ENCODE measurements at regions not wholly inside any gene's neighbourhood (a gene's known extent, or its start where the extent isn't known, plus 50 kb on each side); places are given as distances from the start of the nearest gene placed in this dataset.
"Not testable (repeated sequence)": the region's sequence is repeated elsewhere in the genome, so short reads cannot be mapped to it uniquely, and the experiment has no call there.

DNA sequence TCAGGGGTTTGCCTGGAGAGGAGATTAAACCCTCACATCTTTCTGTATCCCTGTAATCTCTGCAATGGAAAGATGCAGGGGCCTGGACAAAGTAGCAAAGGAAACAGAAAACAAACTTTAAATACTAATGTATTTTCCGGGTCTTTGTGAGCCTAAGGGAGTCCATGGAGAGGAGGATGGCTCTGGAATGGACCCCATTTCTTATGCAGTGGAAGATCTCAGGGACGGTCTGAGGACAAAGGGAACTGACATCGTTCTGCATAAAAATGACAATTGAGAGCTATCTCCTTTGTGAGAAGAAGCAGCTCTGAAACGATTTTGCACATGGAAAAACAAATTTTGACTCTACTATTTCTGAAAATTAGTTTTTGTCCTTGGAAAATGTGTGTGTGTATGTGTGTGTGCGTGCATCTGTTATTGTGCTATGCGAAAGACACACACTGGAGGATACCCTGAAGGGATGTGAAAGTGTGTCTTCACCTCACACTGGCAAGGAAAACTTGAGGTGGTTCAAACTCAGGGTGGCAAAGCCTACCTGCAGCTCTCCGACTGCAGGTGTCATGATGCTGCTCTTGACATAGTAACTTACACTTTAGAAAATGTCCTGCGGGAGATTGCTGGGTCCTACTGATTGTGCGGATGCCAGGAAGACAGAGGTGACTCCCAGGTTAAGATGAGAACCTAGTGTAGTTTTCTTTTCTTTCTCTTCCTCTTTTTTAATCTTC is 126.4 kb upstream of the JADE1 start:
- H3K4me3 ChIP-seq, result no peak overlapping the region
- DNase-seq (ENCODE audit: low spot score in 2 of 2), result no peak

GRCh38 chr4:128676095-128676494 is 133.4 kb upstream of the JADE1 start:
- H3K4me1 ChIP-seq, result no peaks in the 10 kb centered on the region
- H3K27me3 ChIP-seq (ENCODE audit: low read depth), result peaks cover 3% of the 10 kb centered on the region; the same call in 1 of the 2 replicates
- no peaks in the 10 kb centered on the region for H3K36me3 ChIP-seq (replicated peaks)
- no peaks in the 10 kb centered on the region for H3K9me3 ChIP-seq
- no peak for DNase-seq (ENCODE audit: low spot score in 2 of 2)
- in situ Hi-C loops (cut with MboI; ENCODE audit: low sequenced_read_pairs), result no loop called here
- H3K4me3 ChIP-seq, result no peak overlapping the region

More for the DNA sequence above, 126.4 kb upstream of the JADE1 start:
- Histone ChIP-seq H3K36me3 (replicated peaks) (no peaks in the 10 kb centered on the region), H3K27me3 (ENCODE audit: low read depth) (no peaks in the 10 kb centered on the region), H3K9me3 (no peaks in the 10 kb centered on the region), H3K4me1 (peaks cover 21% of the 10 kb centered on the region)
- in situ Hi-C loops (cut with MboI; ENCODE audit: low sequenced_read_pairs), result no loop called here

DNA sequence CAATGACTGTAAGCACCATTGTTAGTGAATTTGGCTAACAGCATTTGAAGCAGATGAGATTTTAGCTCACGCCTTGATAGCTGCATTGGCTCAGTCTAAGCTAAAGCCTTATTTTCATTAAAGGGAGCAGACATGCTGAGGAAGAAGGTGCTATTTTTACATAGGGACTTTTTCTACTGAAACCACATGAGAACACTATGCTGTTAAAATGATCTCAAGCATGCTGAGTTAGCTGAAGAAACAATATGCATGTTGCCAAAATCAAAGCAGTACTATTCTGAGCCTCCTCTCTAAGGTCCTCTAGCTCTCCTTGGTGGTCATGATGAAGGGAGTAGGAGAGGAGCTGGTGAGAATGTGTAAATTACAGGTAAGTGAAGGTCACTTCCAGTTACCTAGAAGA is 134.4 kb upstream of the JADE1 start:
- peaks cover 3% of the 10 kb centered on the region; the same call in 1 of the 2 replicates for H3K27me3 ChIP-seq (ENCODE audit: low read depth)
- no peaks in the 10 kb centered on the region for H3K9me3 ChIP-seq
- no peaks in the 10 kb centered on the region for H3K36me3 ChIP-seq (replicated peaks)
- H3K4me3 ChIP-seq, result no peak overlapping the region
- in situ Hi-C loops (cut with MboI; ENCODE audit: low sequenced_read_pairs), result no loop called here
- no peaks in the 10 kb centered on the region for H3K4me1 ChIP-seq
- DNase-seq (ENCODE audit: low spot score in 2 of 2), result no peak

- H3K4me3 ChIP-seq; in situ Hi-C loops (cut with MboI; ENCODE audit: low sequenced_read_pairs); H3K36me3 ChIP-seq (replicated peaks); H3K4me1 ChIP-seq; H3K9me3 ChIP-seq; DNase-seq (ENCODE audit: low spot score in 2 of 2); H3K27me3 ChIP-seq (ENCODE audit: low read depth): not testable (repeated sequence)
Measured at GRCh38 chr4:128673159-128673558, 136.3 kb upstream of the JADE1 start.

DNA sequence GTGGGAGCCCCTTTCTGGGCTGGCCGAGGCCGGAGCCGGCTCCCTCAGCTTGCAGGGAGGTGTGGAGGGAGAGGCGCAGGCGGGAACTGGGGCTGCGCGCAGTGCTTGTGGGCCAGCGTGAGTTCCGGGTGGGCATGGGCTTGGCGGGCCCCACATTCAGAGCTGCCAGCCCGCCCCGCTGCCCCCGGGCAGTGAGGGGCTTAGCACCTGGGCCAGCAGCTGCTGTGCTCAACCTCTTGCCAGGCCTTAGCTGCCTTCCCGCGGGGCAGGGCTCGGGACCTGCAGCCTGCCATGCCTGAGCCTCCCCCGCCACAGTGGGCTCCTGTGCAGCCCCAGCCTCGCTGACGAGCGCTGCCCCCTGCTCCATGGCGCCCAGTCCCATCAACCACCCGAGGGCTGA is 136.9 kb upstream of the JADE1 start:
- DNase-seq (ENCODE audit: low spot score in 2 of 2); in situ Hi-C loops (cut with MboI; ENCODE audit: low sequenced_read_pairs); H3K27me3 ChIP-seq (ENCODE audit: low read depth); H3K4me1 ChIP-seq; H3K4me3 ChIP-seq; H3K9me3 ChIP-seq; H3K36me3 ChIP-seq (replicated peaks): not testable (repeated sequence)

GRCh38 chr4:128670513-128670912 is 139.0 kb upstream of the JADE1 start:
- Histone ChIP-seq H3K4me3 (no peak overlapping the region), H3K9me3 (no peaks in the 10 kb centered on the region), H3K4me1 (no peaks in the 10 kb centered on the region), H3K36me3 (replicated peaks) (no peaks in the 10 kb centered on the region), H3K27me3 (ENCODE audit: low read depth) (peaks cover 3% of the 10 kb centered on the region)
- in situ Hi-C loops (cut with MboI; ENCODE audit: low sequenced_read_pairs), result no loop called here
- DNase-seq (ENCODE audit: low spot score in 2 of 2), result no peak

DNA sequence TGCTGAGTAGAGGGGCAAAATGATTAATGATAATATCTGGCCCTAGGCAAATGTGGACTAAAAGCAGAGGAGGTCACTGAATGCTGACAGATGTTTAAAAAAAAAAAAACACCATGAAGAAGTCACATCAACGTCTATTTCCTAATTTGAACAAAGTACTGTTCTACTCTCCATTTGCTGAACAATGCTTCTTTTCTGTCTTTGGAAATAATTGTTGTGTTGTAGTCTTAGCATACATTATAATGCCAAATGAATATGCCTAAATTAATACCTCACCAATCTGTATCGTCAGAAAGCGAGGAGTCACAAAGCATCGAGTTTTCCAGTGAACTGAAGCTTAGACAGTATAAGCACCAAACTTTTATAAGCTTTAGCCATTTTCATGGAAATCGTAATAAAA is 140.9 kb upstream of the JADE1 start:
- Histone ChIP-seq H3K27me3 (ENCODE audit: low read depth) (no peaks in the 10 kb centered on the region; the same call in 1 of the 2 replicates), H3K4me3 (no peak overlapping the region), H3K4me1 (no peaks in the 10 kb centered on the region), H3K9me3 (no peaks in the 10 kb centered on the region), H3K36me3 (replicated peaks) (no peaks in the 10 kb centered on the region)
- in situ Hi-C loops (cut with MboI; ENCODE audit: low sequenced_read_pairs), result no loop called here
- no peak for DNase-seq (ENCODE audit: low spot score in 2 of 2)

- Histone ChIP-seq H3K36me3 (replicated peaks) (no peaks in the 10 kb centered on the region), H3K9me3 (no peaks in the 10 kb centered on the region), H3K4me1 (no peaks in the 10 kb centered on the region), H3K4me3 (no peak overlapping the region), H3K27me3 (ENCODE audit: low read depth) (no peaks in the 10 kb centered on the region; the same call in 1 of the 2 replicates)
- no peak for DNase-seq (ENCODE audit: low spot score in 2 of 2)
- in situ Hi-C loops (cut with MboI; ENCODE audit: low sequenced_read_pairs), result no loop called here
Measured at GRCh38 chr4:128665514-128665913, 144.0 kb upstream of the JADE1 start.

GRCh38 chr4:128663325-128663724 is 146.2 kb upstream of the JADE1 start:
- DNase-seq (ENCODE audit: low spot score in 2 of 2), result no peak
- in situ Hi-C loops (cut with MboI; ENCODE audit: low sequenced_read_pairs), result no loop called here
- no peaks in the 10 kb centered on the region for H3K4me1 ChIP-seq

DNA sequence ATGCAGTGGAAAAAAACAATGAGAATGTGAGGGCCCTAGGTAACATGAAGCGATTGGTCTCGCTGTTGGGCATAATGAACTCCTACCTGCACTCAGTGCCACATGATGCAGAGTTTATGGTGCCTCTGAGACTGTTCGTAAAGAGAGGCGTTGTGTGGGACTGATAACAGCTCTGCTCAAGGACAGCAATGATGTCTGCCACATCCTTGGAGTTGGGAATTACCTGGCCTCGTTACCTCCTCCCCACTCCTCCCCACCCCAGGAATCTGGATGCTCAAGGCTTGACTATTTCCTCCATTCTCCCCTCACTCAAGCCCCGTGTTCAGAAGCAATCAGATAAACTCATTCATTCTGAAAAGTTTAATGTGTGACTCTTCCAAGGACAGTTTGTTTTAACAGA is 148.0 kb upstream of the JADE1 start:
- Histone ChIP-seq H3K9me3 (no peaks in the 10 kb centered on the region), H3K4me1 (no peaks in the 10 kb centered on the region), H3K4me3 (no peak overlapping the region), H3K27me3 (ENCODE audit: low read depth) (no peaks in the 10 kb centered on the region), H3K36me3 (replicated peaks) (no peaks in the 10 kb centered on the region)
- DNase-seq (ENCODE audit: low spot score in 2 of 2), result no peak
- in situ Hi-C loops (cut with MboI; ENCODE audit: low sequenced_read_pairs), result no loop called here

More at GRCh38 chr4:128663325-128663724, 146.2 kb upstream of the JADE1 start:
- Histone ChIP-seq H3K4me3 (no peak overlapping the region), H3K36me3 (replicated peaks) (no peaks in the 10 kb centered on the region), H3K27me3 (ENCODE audit: low read depth) (no peaks in the 10 kb centered on the region), H3K9me3 (no peaks in the 10 kb centered on the region)

- no peak for DNase-seq (ENCODE audit: low spot score in 2 of 2)
- H3K36me3 ChIP-seq (replicated peaks), result no peaks in the 10 kb centered on the region
- no peaks in the 10 kb centered on the region for H3K9me3 ChIP-seq
- no peaks in the 10 kb centered on the region for H3K4me1 ChIP-seq
- no peak overlapping the region for H3K4me3 ChIP-seq
- in situ Hi-C loops (cut with MboI; ENCODE audit: low sequenced_read_pairs), result no loop called here
- no peaks in the 10 kb centered on the region for H3K27me3 ChIP-seq (ENCODE audit: low read depth)
Measured at GRCh38 chr4:128660361-128661215, 148.9 kb upstream of the JADE1 start.

- H3K9me3 ChIP-seq, result peaks cover 2% of the 10 kb centered on the region
- H3K27me3 ChIP-seq (ENCODE audit: low read depth), result no peaks in the 10 kb centered on the region
- no peak overlapping the region for H3K4me3 ChIP-seq
- no peak for DNase-seq (ENCODE audit: low spot score in 2 of 2)
- in situ Hi-C loops (cut with MboI; ENCODE audit: low sequenced_read_pairs), result no loop called here
- H3K36me3 ChIP-seq (replicated peaks), result no peaks in the 10 kb centered on the region
- peaks cover 5% of the 10 kb centered on the region; the same call in 1 of the 2 replicates for H3K4me1 ChIP-seq
Measured at GRCh38 chr4:128658214-128658631, 151.3 kb upstream of the JADE1 start.

DNA sequence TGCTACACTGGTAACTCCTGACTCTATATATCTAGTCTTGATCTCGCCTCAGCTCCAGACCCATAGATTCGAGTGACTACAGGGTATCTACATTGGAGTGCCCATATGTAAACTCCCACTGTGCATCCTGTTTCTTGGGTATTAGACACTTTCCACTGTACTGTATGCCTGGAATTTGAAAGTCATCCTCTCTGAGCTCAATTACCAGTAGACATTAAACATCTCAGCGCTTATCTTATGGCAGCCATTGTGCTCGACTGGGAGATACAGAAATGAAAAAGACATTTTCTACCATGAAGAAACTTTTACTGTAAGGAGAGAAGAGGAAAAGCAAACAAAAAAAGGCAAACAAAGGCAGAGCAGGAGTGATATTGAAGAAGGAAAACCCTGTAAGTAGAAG is 151.9 kb upstream of the JADE1 start:
- peaks cover 5% of the 10 kb centered on the region; the same call in 1 of the 2 replicates for H3K4me1 ChIP-seq
- peaks cover 2% of the 10 kb centered on the region for H3K9me3 ChIP-seq
- H3K36me3 ChIP-seq (replicated peaks), result no peaks in the 10 kb centered on the region
- in situ Hi-C loops (cut with MboI; ENCODE audit: low sequenced_read_pairs), result no loop called here
- no peaks in the 10 kb centered on the region for H3K27me3 ChIP-seq (ENCODE audit: low read depth)
- no peak for DNase-seq (ENCODE audit: low spot score in 2 of 2)
- no peak overlapping the region for H3K4me3 ChIP-seq

DNA sequence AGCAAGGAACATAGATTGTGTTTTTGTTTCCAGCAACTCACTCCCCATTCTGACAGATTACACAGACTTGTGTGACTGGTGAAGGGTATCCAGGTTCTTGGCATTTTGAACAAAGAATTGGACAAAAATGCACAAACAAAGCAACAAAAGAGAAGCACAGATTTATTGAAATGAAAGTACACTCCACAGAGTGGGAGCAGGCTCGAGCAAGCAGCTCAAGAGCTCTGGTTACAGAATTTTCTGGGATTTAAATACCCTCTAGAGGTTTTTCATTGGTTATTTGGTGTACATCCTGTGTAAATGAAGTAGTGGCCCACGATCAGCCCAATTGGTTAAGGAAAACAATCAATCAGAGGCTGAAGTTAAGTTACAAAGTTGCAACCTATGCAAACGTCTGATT is 155.0 kb upstream of the JADE1 start:
- peaks cover 2% of the 10 kb centered on the region for H3K9me3 ChIP-seq
- no peaks in the 10 kb centered on the region for H3K36me3 ChIP-seq (replicated peaks)
- no peak for DNase-seq (ENCODE audit: low spot score in 2 of 2)
- H3K4me1 ChIP-seq, result peaks cover 5% of the 10 kb centered on the region; the same call in 1 of the 2 replicates
- H3K27me3 ChIP-seq (ENCODE audit: low read depth), result no peaks in the 10 kb centered on the region
- no peak overlapping the region for H3K4me3 ChIP-seq
- in situ Hi-C loops (cut with MboI; ENCODE audit: low sequenced_read_pairs), result no loop called here
